K562 (cell line): ENCODE measurements at regions not wholly inside any gene's neighbourhood (a gene's known extent, or its start where the extent isn't known, plus 50 kb on each side); places are given as distances from the start of the nearest gene placed in this dataset.

Experiments used
- ATAC-seq: fragments of 200-7000 bp; cut with Tn5 transposase; 3 replicates; pipeline ENCODE4 v1.9.1; 2020; ENCODE audit warnings: moderate library complexity
- BruUV-seq: library from RNA; stranded (reverse); fragments of 400-500 nt; replicated peaks from 2 replicates; lab custom pipeline; 2021; lab: Mats Ljungman, UMichigan
- CTCF ChIA-PET: fragments of 300-600 bp; formaldehyde crosslinking; extraction: SDS; loops from one replicate; lab custom pipeline; 2021; ENCODE audit warnings: low intra/inter-chr PET ratio; lab: Yijun Ruan, JAX
- POLR2A ChIA-PET: fragments of 300-600, 350-650 bp; sonication (Branson Sonifier 250); formaldehyde crosslinking; extraction: SDS; loops from one replicate; lab custom pipeline; 2021; ENCODE audit warnings: antibody characterized with exemption, inconsistent platforms; lab: Yijun Ruan, JAX
- DNase-seq, 4 experiments: peaks; one replicate each; pipeline versions ENCODE4 v3.0.0 to v3.0.0-alpha.2; 2011 to 2018; ENCODE audit warnings: low spot score in 3 of 4, mixed read lengths in 3 of 4; ENCODE audit errors: extremely low read depth in 1 of 4
- FAIRE-seq: peaks from 2 replicates; lab custom pipeline; 2011; peaks lifted over from hg19 to GRCh38; lab: Jason Lieb, UNC
- H2AFZ ChIP-seq: 2 replicates; pipeline ENCODE4 v1.6.0; 2011; ENCODE audit warnings: low read depth, low read length, control low read depth, inconsistent platforms
- H3K27ac ChIP-seq: fragments of 200-600 bp; 3 replicates; pipeline ENCODE4 v1.8.0; 2011; ENCODE audit warnings: low read depth, mild to moderate bottlenecking, control low read depth, inconsistent platforms, low read length, moderate library complexity, mixed read lengths; ENCODE audit errors: extremely low read depth
- H3K27me3 ChIP-seq, 2 experiments: fragments of 300-600 bp in 1 of 2; 2 replicates in 1 of 2; 3 replicates in 1 of 2; pipeline versions ENCODE4 v1.6.0 to v1.8.0; 2011; ENCODE audit warnings: inconsistent platforms in 2 of 2, low read length in 2 of 2, mild to moderate bottlenecking in 1 of 2, mixed read lengths in 1 of 2, moderate library complexity in 1 of 2; ENCODE audit not compliant: control insufficient read depth in 2 of 2, insufficient read depth in 2 of 2
- H3K36me3 ChIP-seq: fragments of 300-600 bp; 3 replicates; pipeline ENCODE4 v1.8.0; 2011; ENCODE audit warnings: mild to moderate bottlenecking, low read length, inconsistent platforms; ENCODE audit not compliant: control insufficient read depth, insufficient read depth
- H3K4me1 ChIP-seq, 2 experiments: fragments of 200-600 bp in 1 of 2; replicated peaks in 1 of 2; 2 replicates in 1 of 2; 3 replicates in 1 of 2; pipeline versions ENCODE4 v1.5.1 to v1.8.0; 2011; ENCODE audit warnings: inconsistent platforms in 2 of 2, low read length in 2 of 2, mild to moderate bottlenecking in 1 of 2, mixed read lengths in 1 of 2, moderate library complexity in 1 of 2; ENCODE audit not compliant: control insufficient read depth in 2 of 2, insufficient read depth in 2 of 2
- H3K4me2 ChIP-seq: 2 replicates; pipeline ENCODE4 v1.6.1; 2011; ENCODE audit warnings: low read length, control low read depth, inconsistent platforms, mixed read lengths; ENCODE audit not compliant: insufficient read depth
- H3K4me3 ChIP-seq: fragments of 200-600 bp; sonication (generic), shearing (Covaris generic); 2 replicates; pipeline ENCODE4 v1.5.1; 2016; ENCODE audit warnings: control low read depth, inconsistent platforms
- H3K79me2 ChIP-seq: fragments of 200-600 bp; 3 replicates; pipeline ENCODE4 v1.8.0; 2011; ENCODE audit warnings: low read length, inconsistent platforms; ENCODE audit not compliant: control insufficient read depth, insufficient read depth
- H3K9ac ChIP-seq, 2 experiments: 2 replicates each; pipeline versions ENCODE4 v1.6.0 to v1.6.1; 2011; ENCODE audit warnings: low read depth in 2 of 2, low read length in 2 of 2, control low read depth in 1 of 2, inconsistent platforms in 1 of 2, mild to moderate bottlenecking in 1 of 2, mixed read lengths in 1 of 2; ENCODE audit not compliant: insufficient read depth in 1 of 2
- H3K9me1 ChIP-seq: one replicate; pipeline ENCODE4 v1.6.0; 2011; ENCODE audit warnings: inconsistent platforms, mild to moderate bottlenecking, low read length, moderate library complexity; ENCODE audit not compliant: control insufficient read depth, insufficient read depth
- H3K9me3 ChIP-seq: replicated peaks from 2 replicates; pipeline ENCODE4 v1.5.1; 2011; ENCODE audit warnings: low read depth, low read length, inconsistent platforms; ENCODE audit not compliant: control insufficient read depth, insufficient read depth
- H4K20me1 ChIP-seq: replicated peaks from 2 replicates; pipeline ENCODE4 v1.6.1; 2011; ENCODE audit warnings: low read length, inconsistent platforms, mixed read lengths; ENCODE audit not compliant: control insufficient read depth, insufficient read depth
- CBFA2T3 ChIP-seq: fragments of 450-650 bp; IDR thresholded peaks from 2 replicates; pipeline ENCODE4 v1.6.1; 2017
- GTF2B ChIP-seq: IDR thresholded peaks from 2 replicates; pipeline ENCODE4 v1.6.1; 2011; ENCODE audit not compliant: insufficient read length; ENCODE audit errors: extremely low read depth
- LEF1 ChIP-seq: fragments of 450-650 bp; IDR thresholded peaks from 2 replicates; pipeline ENCODE4 v1.6.1; 2016; ENCODE audit warnings: mild to moderate bottlenecking
- NFXL1 ChIP-seq: fragments of 450-650 bp; formaldehyde crosslinking; IDR thresholded peaks from 2 replicates; pipeline ENCODE4 v1.4.0; 2021; ENCODE audit warnings: mild to moderate bottlenecking
- POLR2B ChIP-seq: fragments of 450-650 bp; IDR thresholded peaks from 2 replicates; pipeline ENCODE4 v1.6.1; 2018; ENCODE audit warnings: low read depth; ENCODE audit not compliant: partially characterized antibody
- REST ChIP-seq, 2 experiments: fragments of 450-650 bp; formaldehyde crosslinking in 1 of 2; IDR thresholded peaks; 2 replicates each; pipeline versions ENCODE4 v1.4.0 to v1.6.1; 2014 to 2020; ENCODE audit warnings: mild to moderate bottlenecking in 2 of 2, borderline replicate concordance in 1 of 2, low read depth in 1 of 2
- SMARCA5 ChIP-seq: fragments of 450-650 bp; IDR thresholded peaks from 2 replicates; pipeline ENCODE4 v1.6.1; 2016
- TRIM25 ChIP-seq: fragments of 450-650 bp; IDR thresholded peaks from 2 replicates; pipeline ENCODE4 v1.7.0; 2016; ENCODE audit warnings: borderline replicate concordance
- ZBTB1 ChIP-seq: sonication (generic); formaldehyde crosslinking; IDR thresholded peaks from 2 replicates; pipeline ENCODE4 v1.8.1; 2023; ENCODE audit warnings: missing genetic modification reagents, low read depth, mild to moderate bottlenecking, borderline replicate concordance
- ZBTB7A ChIP-seq: IDR thresholded peaks from 2 replicates; pipeline ENCODE4 v1.6.1; 2011; ENCODE audit warnings: low read depth, mild to moderate bottlenecking, low read length, moderate library complexity, borderline replicate concordance; ENCODE audit not compliant: control insufficient read depth
- ZNF586 ChIP-seq: fragments of 450-650 bp; formaldehyde crosslinking; conservative IDR thresholded peaks from 2 replicates; pipeline ENCODE4 v1.4.0; 2020; ENCODE audit warnings: mild to moderate bottlenecking, moderate library complexity
- ZNF644 ChIP-seq: fragments of 200-800 bp; sonication (Bioruptor generic); IDR thresholded peaks from 2 replicates; pipeline ENCODE4 v1.6.1; 2016; ENCODE audit warnings: low read depth, missing genetic modification characterization, missing compliant biosample characterization
- ZNF785 ChIP-seq: fragments of 250-450 bp; sonication (Bioruptor Pico); IDR thresholded peaks from 2 replicates; pipeline ENCODE4 v1.4.0; 2020; ENCODE audit warnings: mild to moderate bottlenecking
- ZNF79 ChIP-seq: fragments of 250-450 bp; sonication (Bioruptor Pico); IDR thresholded peaks from 2 replicates; pipeline ENCODE4 v1.4.0; 2020; ENCODE audit warnings: low read depth, mild to moderate bottlenecking, moderate library complexity
- WGBS: fragments of 100-300 bp; shearing (Covaris generic); methylation state at CpG from one replicate; pipeline ENCODE4 v1.1.6; 2016; ENCODE audit warnings: low coverage, mixed read lengths; ENCODE audit not compliant: insufficient coverage; ENCODE audit errors: missing lambda C conversion rate; 5-methylcytosine and 5-hydroxymethylcytosine counted together
- in situ Hi-C: fragments of 300-500 bp; cut with MboI; formaldehyde crosslinking; loops from 4 replicates; pipeline ENCODE4 v1.15.0; 2018; ENCODE audit warnings: inconsistent platforms, mixed read lengths
- intact Hi-C: fragments of 100-400 bp; cut with micrococcal nuclease; formaldehyde crosslinking; loops from 2 replicates; pipeline ENCODE4 v1.14.2; 2022

GRCh38 chr1:104830534-104830933 lies 1080.8 kb downstream of the AMY1C start:
- intact Hi-C loops, result no loop called here
- DNase-seq, result no peak
- Histone ChIP-seq H3K9me3 (no peaks in the 10 kb centered on the region), H3K4me2 (no peak overlapping the region), H3K4me3 (no peak overlapping the region), H3K9ac (no peak overlapping the region), H3K79me2 (no peaks in the 10 kb centered on the region), H3K9me1 (no peaks in the 10 kb centered on the region), H3K27me3 (no peaks in the 10 kb centered on the region), H3K4me1 (no peaks in the 10 kb centered on the region), H3K36me3 (no peaks in the 10 kb centered on the region), H4K20me1 (no peaks in the 10 kb centered on the region), H2AFZ (no peak overlapping the region), H3K27ac (no peak overlapping the region)
- no peak for ATAC-seq
- BruUV-seq, result no TSS peak
- no peak for FAIRE-seq
- WGBS, result 3% methylated on average over 2 of the region's 2 CpGs
- ChIA-PET CTCF (no interaction called here), POLR2A (no interaction called here)
- in situ Hi-C loops, result no loop called here
- no peak for TF ChIP-seq SMARCA5
- no peak for TF ChIP-seq LEF1
- TF ChIP-seq ZNF785 (CRISPR knock-in tag), result no peak
- TF ChIP-seq POLR2B, result no peak
- TF ChIP-seq NFXL1 (CRISPR knock-in tag), result no peak
- TF ChIP-seq REST (IDR thresholded peaks at IDR 0.05; ENCODE audit: borderline replicate concordance), result no peak
- TF ChIP-seq REST (CRISPR knock-in tag; IDR thresholded peaks at IDR 0.05; ENCODE audit: low read depth), result no peak
- no peak for TF ChIP-seq TRIM25
- no peak for TF ChIP-seq ZBTB1 (CRISPR knock-in tag)
- no peak for TF ChIP-seq ZNF79 (CRISPR knock-in tag)
- no peak for TF ChIP-seq GTF2B
- TF ChIP-seq ZNF644 (tag), result no peak
- no peak for TF ChIP-seq CBFA2T3
- no peak for TF ChIP-seq ZBTB7A
- TF ChIP-seq ZNF586, result no peak
